Activated T-cell treated with anti-CD3 and anti-CD28 coated beads, Interleukin-2, amount 50 U/mL, for 72 hours (primary cell): ENCODE measurements at regions not wholly inside any gene's neighbourhood (a gene's known extent, or its start where the extent isn't known, plus 50 kb on each side); places are given as distances from the start of the nearest gene placed in this dataset.
A peak's percentile ranks its signal among the peaks of the same experiment; 100 is the strongest.
"Not testable (repeated sequence)": the region's sequence is repeated elsewhere in the genome, so short reads cannot be mapped to it uniquely, and the experiment has no call there.

Experiments used
- ATAC-seq, 2 donors: fragments of 150-1000 bp; cut with Tn5 transposase; replicated peaks in 1 of 2; 2 replicates each; pipeline ENCODE4 v1.10.0; 2021; ENCODE audit warnings: moderate library complexity in 2 of 2, mild to moderate bottlenecking in 1 of 2
- DNase-seq, 2 donors: peaks; one replicate each; pipeline ENCODE4 v3.0.0; 2021 to 2022; ENCODE audit warnings: mixed read lengths in 1 of 2
- H3K27ac Mint-ChIP-seq: one replicate; pipeline ENCODE4 v1.8.0; 2022; ENCODE audit warnings: mild to moderate bottlenecking, moderate library complexity, mixed read lengths
- H3K27me3 Mint-ChIP-seq: one replicate; pipeline ENCODE4 v1.8.0; 2022; ENCODE audit warnings: low read depth, mixed read lengths
- H3K36me3 Mint-ChIP-seq, 2 donors: one replicate each; pipeline ENCODE4 v1.8.0; 2022; ENCODE audit warnings: mixed read lengths in 2 of 2, mild to moderate bottlenecking in 1 of 2; ENCODE audit not compliant: insufficient read depth in 2 of 2
- H3K4me1 Mint-ChIP-seq: one replicate; pipeline ENCODE4 v1.8.0; 2022; ENCODE audit warnings: low read depth, mixed read lengths
- H3K4me3 Mint-ChIP-seq, 2 donors: one replicate each; pipeline ENCODE4 v1.8.0; 2022; ENCODE audit warnings: mild to moderate bottlenecking in 2 of 2, mixed read lengths in 2 of 2, moderate library complexity in 2 of 2
- H3K9me3 Mint-ChIP-seq, 2 donors: one replicate each; pipeline ENCODE4 v1.8.0; 2022; ENCODE audit warnings: mixed read lengths in 2 of 2

DNA sequence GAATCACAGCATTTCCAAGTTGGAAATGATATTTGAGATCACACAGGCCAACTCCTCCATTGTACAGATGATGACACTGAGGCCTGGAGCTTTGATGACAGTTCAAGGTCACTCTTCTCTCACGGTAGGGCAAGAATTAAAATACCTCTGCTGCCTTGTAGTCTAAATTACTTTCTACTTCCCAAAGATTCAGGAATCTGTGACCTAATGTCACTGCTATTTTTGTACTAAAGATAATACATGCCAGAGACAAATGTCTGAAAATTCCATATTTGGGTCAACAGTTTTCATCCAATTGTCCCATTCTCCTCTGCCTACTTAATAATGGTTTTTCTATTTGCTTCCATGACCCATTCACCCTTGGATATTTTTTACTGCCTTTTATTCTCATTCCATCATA is 160.0 kb downstream of the SOD2 start:
- H3K4me1 Mint-ChIP-seq = no peaks in the 10 kb centered on the region
- no peak for ATAC-seq
- H3K9me3 Mint-ChIP-seq = no peaks in the 10 kb centered on the region
- H3K27ac Mint-ChIP-seq = no peak overlapping the region
- H3K27me3 Mint-ChIP-seq = peaks cover 19% of the 10 kb centered on the region
- DNase-seq = no peak
- H3K4me3 Mint-ChIP-seq = no peak overlapping the region
- no peaks in the 10 kb centered on the region for H3K36me3 Mint-ChIP-seq

DNA sequence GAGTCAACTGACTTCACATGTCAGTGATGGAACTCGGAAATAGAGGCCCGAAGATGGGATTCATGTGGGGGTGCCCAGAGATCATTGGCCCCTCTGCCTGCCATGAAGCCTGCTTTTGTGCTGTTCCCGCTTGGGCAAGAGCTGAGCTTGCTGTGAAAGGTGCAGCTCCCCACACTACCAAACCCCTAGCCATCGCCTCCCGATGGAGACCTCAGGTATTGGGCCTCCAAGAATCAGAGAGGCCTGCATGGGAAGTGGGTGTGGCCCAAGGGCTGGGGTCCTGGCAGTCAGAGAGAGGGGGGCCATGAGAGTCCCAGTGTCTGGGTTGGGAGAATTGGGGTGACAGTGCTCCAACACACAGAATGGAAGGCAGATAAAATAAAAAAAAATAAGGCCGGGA is 160.9 kb downstream of the SOD2 start:
- Mint-ChIP-seq H3K36me3 (no peaks in the 10 kb centered on the region), H3K4me3 (no peak overlapping the region), H3K9me3 (no peaks in the 10 kb centered on the region), H3K27me3 (peaks cover 19% of the 10 kb centered on the region), H3K4me1 (no peaks in the 10 kb centered on the region), H3K27ac (no peak overlapping the region)
- ATAC-seq (no peak), DNase-seq (no peak)

DNA sequence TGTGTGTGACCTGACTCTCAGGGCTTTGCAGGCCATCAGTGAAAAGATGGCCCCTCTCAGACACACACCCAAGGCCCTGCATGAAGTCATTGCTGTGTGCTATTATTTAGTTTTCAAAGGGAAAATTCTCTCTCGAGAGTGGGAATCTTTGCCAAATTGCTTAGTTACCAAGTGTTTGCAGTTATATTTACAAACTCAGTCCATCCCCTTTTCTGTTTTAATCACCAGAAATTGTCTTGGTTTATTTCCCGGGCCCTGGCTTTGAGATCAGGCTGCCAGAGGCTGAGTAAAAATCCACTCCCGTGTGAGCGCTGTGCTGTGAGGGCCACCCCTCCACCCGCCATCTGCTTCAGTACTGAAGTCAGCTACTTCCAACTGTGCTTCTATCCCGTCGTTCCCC is 163.1 kb downstream of the SOD2 start:
- ATAC-seq (no peak), DNase-seq (no peak)
- no peak overlapping the region for H3K27ac Mint-ChIP-seq
- H3K4me1 Mint-ChIP-seq = no peaks in the 10 kb centered on the region
- no peaks in the 10 kb centered on the region for H3K36me3 Mint-ChIP-seq
- H3K9me3 Mint-ChIP-seq = no peaks in the 10 kb centered on the region
- H3K4me3 Mint-ChIP-seq = no peak overlapping the region
- peaks cover 25% of the 10 kb centered on the region for H3K27me3 Mint-ChIP-seq

DNA sequence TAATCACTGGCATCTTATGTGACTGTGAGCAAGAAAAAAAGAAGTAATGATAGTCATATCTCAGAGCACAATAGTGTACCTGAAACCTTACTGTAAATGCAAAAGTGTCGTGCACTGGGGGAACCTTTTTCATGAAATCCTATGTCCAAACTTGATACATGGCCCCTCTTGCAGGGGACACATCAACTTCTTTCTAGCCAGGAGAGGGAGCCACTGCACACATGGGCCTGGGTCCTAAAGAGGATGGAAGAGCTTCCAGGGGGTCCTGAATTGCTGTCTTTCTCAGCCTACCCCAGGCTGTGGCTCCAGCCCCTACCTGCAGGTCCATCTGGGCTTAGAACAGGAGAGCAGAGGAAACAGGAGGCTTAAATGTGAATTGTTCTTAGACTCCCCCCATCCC is 165.7 kb downstream of the SOD2 start:
- no peaks in the 10 kb centered on the region for H3K36me3 Mint-ChIP-seq
- H3K27me3 Mint-ChIP-seq = peaks cover 31% of the 10 kb centered on the region
- H3K27ac Mint-ChIP-seq = no peak overlapping the region
- H3K4me1 Mint-ChIP-seq = no peaks in the 10 kb centered on the region
- H3K4me3 Mint-ChIP-seq = no peak overlapping the region
- DNase-seq = no peak
- no peaks in the 10 kb centered on the region for H3K9me3 Mint-ChIP-seq
- no peak for ATAC-seq

DNA sequence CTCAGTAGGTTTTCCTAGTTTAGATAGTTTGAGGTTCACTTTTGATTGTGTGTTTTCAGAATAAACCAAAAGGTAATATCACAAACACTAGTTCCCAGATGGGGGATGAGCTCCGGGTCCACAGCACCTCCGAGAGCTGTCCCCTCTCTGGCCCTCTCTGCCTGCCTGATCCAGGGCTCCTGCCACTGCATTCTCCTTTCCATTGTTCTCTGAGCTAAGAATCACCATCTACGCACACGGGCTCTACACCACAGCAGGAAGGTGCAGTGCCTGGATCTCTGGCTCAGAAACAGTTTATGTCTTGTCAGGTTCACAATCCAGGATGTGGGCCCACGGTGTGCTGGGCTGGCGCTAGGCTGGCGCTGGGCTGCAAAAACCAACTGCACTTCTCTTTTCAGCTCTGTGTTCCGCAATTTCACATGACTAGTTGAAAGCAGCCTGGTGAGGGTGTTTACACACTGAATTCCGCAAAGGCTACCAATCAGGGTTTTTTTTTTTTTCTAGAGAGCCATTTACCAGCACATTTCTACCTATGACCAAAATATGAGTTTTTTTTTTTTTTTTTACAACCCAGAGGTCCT is 167.5 kb downstream of the SOD2 start:
- H3K36me3 Mint-ChIP-seq = no peaks in the 10 kb centered on the region
- DNase-seq (no peak), ATAC-seq (no peak)
- no peaks in the 10 kb centered on the region for H3K9me3 Mint-ChIP-seq
- H3K4me3 Mint-ChIP-seq = no peak overlapping the region
- peaks cover 31% of the 10 kb centered on the region for H3K27me3 Mint-ChIP-seq
- no peak overlapping the region for H3K27ac Mint-ChIP-seq
- no peaks in the 10 kb centered on the region for H3K4me1 Mint-ChIP-seq

DNA sequence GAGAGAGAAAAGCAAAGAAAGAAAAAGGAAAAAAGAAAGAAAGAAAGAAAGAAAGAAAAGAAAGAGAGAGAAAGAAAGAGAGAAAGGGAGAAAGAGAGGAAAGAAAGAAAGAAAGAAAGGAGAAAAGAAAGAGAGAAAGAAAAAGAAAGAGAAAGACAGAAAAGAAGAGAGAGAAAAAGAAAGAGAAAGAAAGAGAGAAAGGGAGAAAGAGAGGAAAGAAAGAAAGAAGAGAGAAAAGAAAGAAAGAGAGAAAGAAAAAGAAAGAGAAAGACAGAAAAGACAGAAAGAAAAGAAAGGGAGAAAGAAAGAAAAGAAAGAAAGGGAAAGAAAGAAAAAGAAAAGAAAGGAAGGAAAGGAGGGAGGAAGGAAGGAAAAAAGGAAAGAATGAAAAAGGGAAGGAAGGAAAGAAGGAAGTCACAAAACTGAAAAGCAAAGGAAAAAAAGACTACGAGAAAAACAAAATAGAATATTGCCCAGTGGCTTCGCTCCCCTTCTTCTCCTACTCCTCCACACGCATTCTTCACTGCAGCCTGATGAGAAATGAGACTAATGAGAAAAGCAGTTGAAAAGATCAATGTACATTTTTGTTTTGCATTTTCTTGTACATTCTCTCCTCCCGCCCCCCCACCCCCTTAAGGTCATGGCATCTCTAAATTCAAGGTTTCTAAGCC is 170.0 kb downstream of the SOD2 start:
- ATAC-seq (no peak), DNase-seq (no peak)
- Mint-ChIP-seq H3K36me3 (peaks cover 0 to under 1% of the 10 kb centered on the region in 2 donors), H3K4me1 (no peaks in the 10 kb centered on the region), H3K4me3 (no peak overlapping the region), H3K9me3 (peaks cover 2 to 6% of the 10 kb centered on the region in 2 donors), H3K27me3 (peaks cover 28% of the 10 kb centered on the region), H3K27ac (peak overlapping the region; percentile 87)

DNA sequence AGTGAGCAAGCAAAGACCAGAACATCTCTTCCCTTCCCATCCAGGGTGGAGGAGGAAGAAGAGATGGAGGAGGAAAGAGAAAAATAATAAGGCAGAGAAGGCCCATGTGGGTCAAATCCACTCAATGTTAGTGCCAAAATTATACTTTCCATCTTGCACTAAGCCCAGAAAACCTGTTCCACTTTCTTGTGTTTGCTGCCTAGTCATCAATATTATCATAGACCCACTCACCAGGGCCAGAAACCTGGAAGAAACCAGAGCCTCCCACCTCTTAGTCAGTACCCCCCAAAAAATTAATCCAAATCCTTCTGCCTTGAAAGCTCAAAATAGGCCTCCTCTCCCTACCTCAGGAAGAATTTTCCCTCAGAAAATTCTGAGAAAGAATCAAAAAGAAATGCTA is 171.1 kb downstream of the SOD2 start:
- H3K4me1 Mint-ChIP-seq = no peaks in the 10 kb centered on the region
- H3K9me3 Mint-ChIP-seq = peaks cover 4 to 6% of the 10 kb centered on the region in 2 donors
- no peak overlapping the region for H3K27ac Mint-ChIP-seq
- no peak overlapping the region for H3K4me3 Mint-ChIP-seq
- ATAC-seq (no peak), DNase-seq (no peak)
- H3K36me3 Mint-ChIP-seq = peaks cover 0 to 1% of the 10 kb centered on the region in 2 donors
- H3K27me3 Mint-ChIP-seq = peaks cover 28% of the 10 kb centered on the region

DNA sequence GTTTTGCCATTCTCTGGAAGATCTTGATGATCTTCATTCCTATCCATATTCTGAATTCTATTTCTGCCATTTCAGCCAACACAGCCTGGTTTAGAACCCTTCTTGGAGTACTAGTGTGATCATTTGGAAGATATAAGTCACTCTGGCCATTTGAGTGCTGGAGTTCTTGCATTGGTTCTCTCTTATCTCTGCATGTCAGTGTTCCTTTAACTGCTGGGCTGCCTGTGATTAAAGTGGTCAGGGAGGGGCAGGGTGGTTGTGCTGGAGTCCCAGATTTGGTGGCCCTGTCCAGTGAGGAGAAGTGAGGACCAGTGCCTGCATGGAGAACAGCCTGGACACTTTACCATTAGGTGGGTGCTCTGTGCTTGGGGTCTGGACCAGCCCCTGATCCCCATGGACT is 173.0 kb downstream of the SOD2 start:
- no peak overlapping the region for H3K27ac Mint-ChIP-seq
- H3K4me3 Mint-ChIP-seq = no peak overlapping the region
- peaks cover 15% of the 10 kb centered on the region for H3K27me3 Mint-ChIP-seq
- no peak for DNase-seq
- ATAC-seq = no peak
- H3K9me3 Mint-ChIP-seq = peaks cover 6 to 9% of the 10 kb centered on the region in 2 donors
- no peaks in the 10 kb centered on the region for H3K4me1 Mint-ChIP-seq
- peaks cover 1 to 4% of the 10 kb centered on the region in 2 donors for H3K36me3 Mint-ChIP-seq

DNA sequence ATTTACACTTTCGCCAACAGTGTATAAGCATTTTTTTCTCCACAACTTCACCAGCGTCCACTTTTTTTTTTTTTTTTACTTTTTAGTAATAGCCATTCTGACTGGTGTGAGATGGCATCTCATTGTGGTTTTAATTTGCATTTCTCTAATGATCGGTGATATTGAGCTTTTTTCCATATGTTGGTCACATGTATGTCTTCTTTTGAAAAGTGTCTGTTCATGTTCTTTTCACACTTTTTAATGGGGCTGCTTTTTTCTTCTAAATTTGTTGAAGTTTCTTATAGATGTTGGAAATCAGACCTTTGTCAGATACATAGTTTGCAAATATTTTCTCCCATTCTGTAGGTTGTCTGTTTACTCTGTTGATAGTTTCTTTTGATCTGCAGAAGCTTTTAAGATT is 177.2 kb downstream of the SOD2 start:
- H3K9me3 Mint-ChIP-seq, H3K4me1 Mint-ChIP-seq, H3K4me3 Mint-ChIP-seq, H3K36me3 Mint-ChIP-seq, DNase-seq, H3K27ac Mint-ChIP-seq, H3K27me3 Mint-ChIP-seq, ATAC-seq: not testable (repeated sequence)

DNA sequence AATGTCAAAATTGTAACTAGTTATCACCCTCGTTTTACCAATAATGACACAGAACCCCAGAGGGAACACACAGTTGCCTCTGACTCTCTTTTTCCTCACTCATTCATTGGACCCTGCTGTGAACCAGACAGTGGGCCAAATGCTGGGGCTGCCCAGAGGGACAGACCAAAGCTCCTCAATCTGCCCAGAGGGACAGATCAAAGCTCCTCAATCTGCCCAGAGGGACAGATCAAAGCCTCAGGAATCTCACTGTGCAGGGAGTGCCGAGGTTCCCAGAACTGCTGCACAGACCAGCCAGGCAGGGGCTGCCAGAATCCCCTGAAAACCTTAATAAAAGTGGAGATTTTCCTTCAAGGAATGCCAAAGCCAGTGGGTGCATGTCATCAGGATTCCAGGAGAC is 179.1 kb downstream of the SOD2 start:
- peaks cover 1 to 4% of the 10 kb centered on the region in 2 donors for H3K36me3 Mint-ChIP-seq
- H3K4me3 Mint-ChIP-seq = no peak overlapping the region
- ATAC-seq = no peak
- H3K27ac Mint-ChIP-seq = no peak overlapping the region
- DNase-seq = no peak
- H3K4me1 Mint-ChIP-seq = no peaks in the 10 kb centered on the region
- H3K27me3 Mint-ChIP-seq = no peaks in the 10 kb centered on the region
- H3K9me3 Mint-ChIP-seq = peaks cover 5 to 9% of the 10 kb centered on the region in 2 donors

DNA sequence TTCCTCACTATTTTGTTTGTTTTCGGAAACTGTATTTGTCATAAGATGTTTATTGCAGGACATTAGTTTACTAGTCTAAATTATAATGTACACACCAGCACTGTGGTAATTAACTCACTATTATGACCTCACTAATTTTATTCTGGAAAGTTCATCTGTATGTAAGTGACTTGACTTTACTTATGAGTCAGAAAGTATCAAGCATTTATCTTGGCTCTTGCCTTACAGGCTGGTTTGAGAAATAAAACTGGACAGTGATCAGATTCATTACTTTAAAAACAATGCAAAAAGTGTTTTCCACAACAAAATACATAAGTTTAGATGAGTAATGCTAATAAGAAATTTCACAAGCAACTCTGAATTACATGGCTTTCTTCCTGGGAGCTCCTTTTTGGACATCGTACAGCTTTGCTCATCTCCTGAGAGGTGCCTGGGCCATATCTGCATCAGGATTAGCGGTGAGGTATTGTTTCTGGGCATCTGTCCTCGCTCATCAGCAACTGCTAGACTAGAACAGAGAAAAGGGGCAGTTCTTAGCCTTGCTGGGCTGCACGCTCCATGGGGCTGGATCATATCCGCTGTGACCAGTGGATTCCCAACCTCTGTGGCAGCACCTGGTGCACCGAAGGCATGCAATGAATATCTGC is 179.8 kb downstream of the SOD2 start:
- no peak overlapping the region for H3K27ac Mint-ChIP-seq
- ATAC-seq (no peak), DNase-seq (no peak)
- H3K27me3 Mint-ChIP-seq = no peaks in the 10 kb centered on the region
- H3K4me1 Mint-ChIP-seq = no peaks in the 10 kb centered on the region
- H3K9me3 Mint-ChIP-seq = peaks cover 0 to 6% of the 10 kb centered on the region in 2 donors
- H3K36me3 Mint-ChIP-seq = peaks cover 1 to 4% of the 10 kb centered on the region in 2 donors
- H3K4me3 Mint-ChIP-seq = no peak overlapping the region

DNA sequence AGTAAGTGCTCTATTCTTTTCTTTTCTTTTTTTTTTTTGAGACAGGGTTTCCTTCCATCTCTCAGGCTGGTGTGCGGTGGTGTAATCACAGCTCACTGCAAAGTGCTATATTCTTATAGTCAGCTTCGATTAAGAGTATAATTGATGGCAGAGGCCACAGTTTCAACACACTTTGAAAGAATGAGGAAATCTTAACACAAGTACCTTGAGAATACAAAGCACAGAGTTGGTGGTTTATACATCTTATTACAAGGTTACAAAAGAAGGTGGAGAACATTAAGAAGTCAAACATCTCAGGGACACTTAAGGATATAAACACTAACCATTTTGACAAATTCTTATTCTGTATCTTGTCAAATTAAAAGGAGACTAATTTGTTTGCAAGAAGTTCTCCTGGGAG is 180.5 kb downstream of the SOD2 start:
- Mint-ChIP-seq H3K27me3 (no peaks in the 10 kb centered on the region), H3K9me3 (peaks cover 0 to 5% of the 10 kb centered on the region in 2 donors), H3K4me1 (no peaks in the 10 kb centered on the region), H3K36me3 (peaks cover 0 to 4% of the 10 kb centered on the region in 2 donors), H3K27ac (no peak overlapping the region), H3K4me3 (no peak overlapping the region)
- no peak for DNase-seq
- no peak for ATAC-seq

DNA sequence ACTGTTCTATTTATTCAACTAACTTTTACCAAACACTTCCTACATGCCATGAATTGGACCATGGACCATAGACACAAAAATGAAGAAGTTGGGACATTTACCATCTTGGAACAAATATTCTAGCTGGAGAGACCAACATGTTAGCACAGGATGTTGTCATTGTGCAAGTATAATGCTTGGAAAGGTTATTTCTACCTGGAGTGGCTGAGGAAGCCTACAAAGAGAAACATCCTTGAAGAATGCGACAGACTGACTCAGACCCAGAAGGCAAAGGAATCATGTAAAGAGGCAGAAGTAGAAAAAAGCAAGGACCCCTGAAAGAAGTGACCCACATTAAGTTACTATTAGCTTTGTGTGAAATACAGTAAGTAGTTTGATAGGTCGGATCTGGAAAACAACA is 180.9 kb downstream of the SOD2 start:
- Mint-ChIP-seq H3K27ac (no peak overlapping the region), H3K36me3 (peaks cover 0 to 4% of the 10 kb centered on the region in 2 donors), H3K9me3 (peaks cover 0 to 5% of the 10 kb centered on the region in 2 donors), H3K4me3 (no peak overlapping the region), H3K27me3 (no peaks in the 10 kb centered on the region), H3K4me1 (no peaks in the 10 kb centered on the region)
- DNase-seq (no peak), ATAC-seq (no peak)

DNA sequence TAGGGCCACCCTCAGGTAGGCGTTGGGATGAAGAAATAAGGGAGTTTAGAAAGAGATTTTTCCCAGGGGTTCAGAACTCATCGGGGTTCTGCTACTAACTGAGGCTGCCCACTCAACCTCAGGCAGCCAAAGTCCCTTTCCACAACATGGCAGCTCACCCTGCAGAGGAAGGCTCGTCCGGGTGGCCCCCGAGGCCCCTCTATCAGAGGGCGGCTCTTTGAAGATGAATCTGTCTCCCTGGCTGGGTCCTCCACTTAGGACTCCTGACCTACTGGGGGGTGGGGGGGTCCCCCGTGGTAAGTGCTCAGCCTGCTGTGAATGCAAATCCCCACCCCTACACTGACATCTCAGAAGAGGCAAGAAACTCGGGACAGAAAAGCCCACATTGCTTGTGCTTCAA is 182.9 kb downstream of the SOD2 start:
- Mint-ChIP-seq H3K4me3 (no peak overlapping the region), H3K36me3 (no peaks in the 10 kb centered on the region), H3K27ac (no peak overlapping the region), H3K27me3 (no peaks in the 10 kb centered on the region), H3K9me3 (no peaks in the 10 kb centered on the region), H3K4me1 (no peaks in the 10 kb centered on the region)
- ATAC-seq = no peak
- no peak for DNase-seq
